ENCODE measurements at regions not wholly inside any gene's neighbourhood (a gene's known extent, or its start where the extent isn't known, plus 50 kb on each side); places are given as distances from the start of the nearest gene placed in this dataset.

GRCh38 chr18:38587571-38587970 is 1022.0 kb upstream of the CELF4 start:
- TF ChIP-seq POLR2A (IDR thresholded peaks at IDR 0.05) (no peak), CTCF (IDR thresholded peaks at IDR 0.05) (no peak)

Measured in Peyer's patch (tissue), 4 donors.